DND-41 (cell line): ENCODE measurements at regions not wholly inside any gene's neighbourhood (a gene's known extent, or its start where the extent isn't known, plus 50 kb on each side); places are given as distances from the start of the nearest gene placed in this dataset.

Source experiments
- ATAC-seq: fragments of 200-7000 bp; cut with Tn5 transposase; 3 replicates; pipeline ENCODE4 v1.9.1; 2021; ENCODE audit warnings: low read depth; ENCODE audit not compliant: insufficient read depth
- DNase-seq: peaks from one replicate; pipeline ENCODE4 v3.0.0-alpha.2; 2020
- H2AFZ ChIP-seq: 2 replicates; pipeline ENCODE4 v1.6.0; 2012; ENCODE audit warnings: low read depth, low read length
- H3K27ac ChIP-seq: 2 replicates; pipeline ENCODE4 v1.5.1; 2012; ENCODE audit warnings: low read length, inconsistent platforms
- H3K27me3 ChIP-seq: fragments of 200-600 bp; sonication (generic); 2 replicates; pipeline ENCODE4 v1.6.0; 2012; ENCODE audit warnings: low read length, mild to moderate bottlenecking, inconsistent platforms; ENCODE audit not compliant: insufficient read depth, poor library complexity
- H3K36me3 ChIP-seq: 2 replicates; pipeline ENCODE4 v1.5.1; 2012; ENCODE audit warnings: low read length, inconsistent platforms; ENCODE audit not compliant: insufficient read depth
- H3K4me1 ChIP-seq: 2 replicates; pipeline ENCODE4 v1.5.1; 2012; ENCODE audit warnings: mild to moderate bottlenecking, low read length; ENCODE audit not compliant: insufficient read depth
- H3K4me2 ChIP-seq: 2 replicates; pipeline ENCODE4 v1.6.0; 2012; ENCODE audit warnings: mild to moderate bottlenecking, moderate library complexity, low read length, inconsistent platforms; ENCODE audit not compliant: insufficient read depth
- H3K4me3 ChIP-seq, 2 experiments: fragments of 200-600 bp in 1 of 2; shearing (Covaris generic) in 1 of 2; 2 replicates each; pipeline ENCODE4 v1.5.1; 2012 to 2016; ENCODE audit warnings: inconsistent platforms in 2 of 2, low read length in 2 of 2, mild to moderate bottlenecking in 2 of 2, low read depth in 1 of 2, moderate library complexity in 1 of 2
- H3K79me2 ChIP-seq: 2 replicates; pipeline ENCODE4 v1.6.0; 2012; ENCODE audit warnings: low read length, inconsistent platforms; ENCODE audit not compliant: insufficient read depth
- H3K9ac ChIP-seq: 2 replicates; pipeline ENCODE4 v1.6.0; 2012; ENCODE audit warnings: low read depth, mild to moderate bottlenecking, inconsistent platforms, low read length, moderate library complexity
- H3K9me3 ChIP-seq: 2 replicates; pipeline ENCODE4 v1.5.1; 2012; ENCODE audit warnings: low read length, moderate library complexity, mild to moderate bottlenecking, inconsistent platforms; ENCODE audit not compliant: insufficient read depth, severe bottlenecking
- H4K20me1 ChIP-seq: 2 replicates; pipeline ENCODE4 v1.6.0; 2012; ENCODE audit warnings: low read length; ENCODE audit not compliant: insufficient read depth
- CTCF ChIP-seq: IDR thresholded peaks from 2 replicates; pipeline ENCODE4 v1.5.1; 2012; ENCODE audit warnings: borderline replicate concordance, low read length, moderate library complexity, mild to moderate bottlenecking; ENCODE audit not compliant: poor library complexity, severe bottlenecking; ENCODE audit errors: extremely low read depth
- EZH2 ChIP-seq: IDR thresholded peaks from 3 replicates; pipeline ENCODE4 v1.6.1; 2012; ENCODE audit warnings: borderline replicate concordance, low read depth, mild to moderate bottlenecking, moderate library complexity, low read length, inconsistent platforms; ENCODE audit not compliant: severe bottlenecking

DNA sequence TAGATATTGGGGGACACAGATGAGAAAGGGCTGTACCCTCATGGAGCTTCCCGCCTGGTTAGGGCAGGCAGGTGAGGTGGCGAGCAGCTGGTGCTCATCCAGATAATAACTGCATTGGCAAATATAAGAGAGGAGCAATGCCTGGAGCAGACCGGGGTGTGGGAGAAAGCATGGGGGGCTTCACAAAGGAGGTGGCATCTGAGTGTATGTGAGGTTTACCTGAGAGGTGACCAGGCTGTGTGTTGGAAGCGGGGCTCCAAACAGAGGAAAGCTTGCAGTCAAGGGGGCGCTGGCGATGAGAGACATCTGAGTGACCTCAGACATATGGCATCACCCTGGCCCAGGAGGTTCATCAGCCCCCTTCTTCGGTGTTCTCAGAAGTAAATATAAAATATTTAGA, 72.1 kb upstream of the PMEPA1 start:
- ATAC-seq, result no peak
- Histone ChIP-seq H3K4me1 (no peaks in the 10 kb centered on the region), H4K20me1 (peaks cover 3% of the 10 kb centered on the region), H3K79me2 (no peaks in the 10 kb centered on the region), H3K27ac (no peak overlapping the region), H3K9ac (no peak overlapping the region), H3K27me3 (peaks cover 4% of the 10 kb centered on the region), H3K36me3 (no peaks in the 10 kb centered on the region), H3K9me3 (no peaks in the 10 kb centered on the region), H3K4me2 (no peak overlapping the region), H2AFZ (no peak overlapping the region), H3K4me3 (no peak overlapping the region)
- no peak for TF ChIP-seq EZH2
- TF ChIP-seq CTCF, result no peak
- DNase-seq, result no peak

DNA sequence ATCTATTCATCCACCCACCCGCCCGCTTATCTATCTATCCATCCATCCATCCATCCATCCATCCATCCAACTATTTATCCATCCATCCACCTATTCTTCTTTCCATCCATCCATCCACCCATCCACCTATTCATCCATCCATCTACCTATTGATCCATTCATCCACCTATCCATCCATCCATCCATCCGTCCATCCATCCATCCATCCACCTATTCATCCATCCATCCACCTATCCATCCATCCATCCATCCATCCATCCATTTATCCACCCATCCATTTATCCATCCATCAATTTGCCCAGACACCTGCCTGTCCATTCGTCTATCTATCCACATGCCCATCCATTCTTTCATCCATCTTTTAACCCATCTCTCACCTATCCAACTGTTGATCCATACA, 71.1 kb upstream of the PMEPA1 start:
- Histone ChIP-seq H3K4me2 (no peak overlapping the region), H3K9me3 (no peaks in the 10 kb centered on the region), H3K4me1 (no peaks in the 10 kb centered on the region), H3K27ac (no peak overlapping the region), H3K36me3 (no peaks in the 10 kb centered on the region), H3K79me2 (no peaks in the 10 kb centered on the region), H3K27me3 (peaks cover 10% of the 10 kb centered on the region), H3K9ac (no peak overlapping the region), H2AFZ (no peak overlapping the region), H3K4me3 (no peak overlapping the region), H4K20me1 (peaks cover 3% of the 10 kb centered on the region)
- DNase-seq, result no peak
- TF ChIP-seq EZH2 (no peak), CTCF (no peak)
- ATAC-seq, result no peak

- H3K4me1 ChIP-seq, result no peaks in the 10 kb centered on the region
- no peak overlapping the region for H2AFZ ChIP-seq
- no peaks in the 10 kb centered on the region for H3K9me3 ChIP-seq
- H4K20me1 ChIP-seq, result peaks cover 3% of the 10 kb centered on the region
- DNase-seq (no peak), ATAC-seq (no peak)
- H3K4me3 ChIP-seq, result no peak overlapping the region
- H3K27ac ChIP-seq, result no peak overlapping the region
- no peaks in the 10 kb centered on the region for H3K36me3 ChIP-seq
- H3K79me2 ChIP-seq, result no peaks in the 10 kb centered on the region
- no peak overlapping the region for H3K4me2 ChIP-seq
- no peak for TF ChIP-seq CTCF
- no peak for TF ChIP-seq EZH2
- no peak overlapping the region for H3K9ac ChIP-seq
- peaks cover 13% of the 10 kb centered on the region for H3K27me3 ChIP-seq
Measured at GRCh38 chr20:57780398-57780797, 70.6 kb upstream of the PMEPA1 start.
